Left lung (tissue), 4 donors: ENCODE measurements at regions not wholly inside any gene's neighbourhood (a gene's known extent, or its start where the extent isn't known, plus 50 kb on each side); places are given as distances from the start of the nearest gene placed in this dataset.

Experiments
- ATAC-seq: fragments of 200-7000 bp; cut with Tn5 transposase; one replicate; pipeline ENCODE4 v1.9.1; 2020; ENCODE audit warnings: moderate library complexity
- DNase-seq, 4 donors: peaks; one replicate each; pipeline ENCODE4 v3.0.0-alpha.2; 2013 to 2020
- H3K27ac ChIP-seq, 2 donors: fragments of 200-600 bp; sonication (generic) in 1 of 2; one replicate each; pipeline versions ENCODE4 v1.5.0 to v1.8.0; 2020 to 2021
- H3K27me3 ChIP-seq, 2 donors: fragments of 200-600 bp; sonication (generic) in 1 of 2; one replicate each; pipeline versions ENCODE4 v1.5.0 to v1.8.0; 2020 to 2021
- H3K36me3 ChIP-seq, 2 donors: fragments of 200-600 bp; sonication (generic) in 1 of 2; one replicate each; pipeline versions ENCODE4 v1.5.0 to v1.8.0; 2020 to 2021
- H3K4me1 ChIP-seq, 2 donors: fragments of 200-600 bp; one replicate each; pipeline ENCODE4 v1.8.0; 2021
- H3K4me3 ChIP-seq, 2 donors: fragments of 200-600 bp; sonication (generic) in 1 of 2; one replicate each; pipeline versions ENCODE4 v1.5.0 to v1.8.0; 2020 to 2021; ENCODE audit warnings: mild to moderate bottlenecking in 1 of 2
- H3K9me3 ChIP-seq, 2 donors: fragments of 200-600 bp; sonication (generic) in 1 of 2; one replicate each; pipeline versions ENCODE4 v1.5.0 to v1.8.0; 2020 to 2021
- intact Hi-C, 2 donors: fragments of 100-400 bp; cut with DNase I; formaldehyde crosslinking; loops; one replicate each; pipeline versions ENCODE4 v1.11.2 to v1.14.2; 2022
- TF ChIP-seq, protein P1 (sequence below), 2 donors: fragments of 200-600 bp; sonication (generic) in 1 of 2; IDR thresholded peaks; one replicate each; pipeline versions ENCODE4 v1.5.0 to v1.8.0; 2021; ENCODE audit warnings: antibody characterized with exemption in 2 of 2
- donor health status: DM: no; HTN: yes; CAD: no.
- donor health status: DM: no; HTN: no; CAD: no.

DNA sequence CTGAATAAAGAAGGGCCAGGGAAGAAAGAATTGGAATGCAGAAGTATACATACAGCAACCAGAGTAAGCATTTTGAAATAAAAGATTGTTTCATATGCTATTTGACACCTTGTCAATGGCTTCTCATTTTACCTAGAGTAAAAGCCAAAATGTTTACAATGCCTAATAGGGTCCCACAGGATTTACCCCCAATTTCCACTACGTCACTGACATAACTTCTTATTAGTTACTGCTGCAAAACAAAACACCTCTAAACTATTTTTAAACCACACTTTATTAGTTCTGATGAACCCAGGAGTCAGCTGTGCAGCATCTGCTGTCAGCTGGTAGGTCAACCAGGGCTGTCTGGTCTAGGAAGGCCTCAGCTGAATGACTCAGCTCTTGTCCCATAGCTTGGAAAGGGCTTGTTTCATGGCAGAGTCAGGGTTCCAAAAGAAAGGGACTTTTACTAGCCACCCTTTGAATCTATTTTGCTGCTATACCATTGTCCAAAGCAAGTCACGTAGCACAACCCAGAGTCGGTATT is 945.1 kb downstream of the EPHA3 start:
- Histone ChIP-seq H3K27ac (no peak overlapping the region), H3K4me3 (no peak overlapping the region), H3K9me3 (no peaks in the 10 kb centered on the region), H3K36me3 (no peaks in the 10 kb centered on the region), H3K4me1 (no peaks in the 10 kb centered on the region), H3K27me3 (no peaks in the 10 kb centered on the region)
- ATAC-seq, result no peak
- TF ChIP-seq, protein P1, sequence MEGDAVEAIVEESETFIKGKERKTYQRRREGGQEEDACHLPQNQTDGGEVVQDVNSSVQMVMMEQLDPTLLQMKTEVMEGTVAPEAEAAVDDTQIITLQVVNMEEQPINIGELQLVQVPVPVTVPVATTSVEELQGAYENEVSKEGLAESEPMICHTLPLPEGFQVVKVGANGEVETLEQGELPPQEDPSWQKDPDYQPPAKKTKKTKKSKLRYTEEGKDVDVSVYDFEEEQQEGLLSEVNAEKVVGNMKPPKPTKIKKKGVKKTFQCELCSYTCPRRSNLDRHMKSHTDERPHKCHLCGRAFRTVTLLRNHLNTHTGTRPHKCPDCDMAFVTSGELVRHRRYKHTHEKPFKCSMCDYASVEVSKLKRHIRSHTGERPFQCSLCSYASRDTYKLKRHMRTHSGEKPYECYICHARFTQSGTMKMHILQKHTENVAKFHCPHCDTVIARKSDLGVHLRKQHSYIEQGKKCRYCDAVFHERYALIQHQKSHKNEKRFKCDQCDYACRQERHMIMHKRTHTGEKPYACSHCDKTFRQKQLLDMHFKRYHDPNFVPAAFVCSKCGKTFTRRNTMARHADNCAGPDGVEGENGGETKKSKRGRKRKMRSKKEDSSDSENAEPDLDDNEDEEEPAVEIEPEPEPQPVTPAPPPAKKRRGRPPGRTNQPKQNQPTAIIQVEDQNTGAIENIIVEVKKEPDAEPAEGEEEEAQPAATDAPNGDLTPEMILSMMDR (IDR thresholded peaks at IDR 0.05), result no peak
- intact Hi-C loops, result no loop called here
- no peak for DNase-seq

DNA sequence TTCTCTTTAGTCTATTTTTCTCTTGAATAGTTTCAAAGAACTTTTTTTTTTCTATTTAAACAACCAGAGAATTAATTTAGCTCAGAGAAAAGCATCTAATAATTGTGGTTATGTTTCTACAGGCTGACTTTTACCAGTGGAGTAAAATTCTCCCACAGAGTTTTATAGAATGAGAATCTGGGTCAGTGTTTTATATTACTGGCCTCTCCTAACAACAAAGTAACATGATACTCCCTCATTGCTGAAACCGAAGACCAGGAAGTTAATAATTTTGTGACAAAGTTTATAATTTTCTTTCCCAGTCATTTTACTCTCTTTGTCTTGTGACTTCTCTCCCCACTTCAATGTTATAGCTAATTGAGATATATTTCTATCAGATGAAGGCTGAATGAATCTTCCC is 946.9 kb downstream of the EPHA3 start:
- ATAC-seq, result no peak
- no peaks in the 10 kb centered on the region for H3K4me1 ChIP-seq
- no peaks in the 10 kb centered on the region for H3K9me3 ChIP-seq
- TF ChIP-seq, protein P1 (IDR thresholded peaks at IDR 0.05), result no peak
- H3K36me3 ChIP-seq, result no peaks in the 10 kb centered on the region
- intact Hi-C loops, result no loop called here
- H3K27ac ChIP-seq, result no peak overlapping the region
- DNase-seq, result no peak
- no peak overlapping the region for H3K4me3 ChIP-seq
- no peaks in the 10 kb centered on the region for H3K27me3 ChIP-seq

DNA sequence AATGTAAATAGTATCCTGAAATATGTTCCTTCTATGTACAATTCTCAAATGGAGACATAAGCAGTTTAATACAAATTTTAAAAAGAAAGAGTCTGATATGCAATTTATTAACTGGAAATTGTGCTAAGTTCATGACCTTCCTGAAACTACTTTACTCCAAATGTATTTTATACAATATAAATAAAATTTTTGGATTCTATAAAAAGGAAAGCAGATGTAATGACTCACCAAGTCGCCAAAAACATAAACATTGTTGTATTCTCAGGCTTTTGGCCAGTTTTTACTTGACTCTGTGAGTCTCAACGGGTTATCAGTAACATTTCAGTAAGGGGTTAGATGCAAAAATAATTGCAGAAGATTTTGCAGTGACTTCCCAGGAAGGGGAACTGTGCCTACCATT is 948.2 kb downstream of the EPHA3 start:
- Histone ChIP-seq H3K9me3 (no peaks in the 10 kb centered on the region), H3K4me1 (no peaks in the 10 kb centered on the region), H3K36me3 (no peaks in the 10 kb centered on the region), H3K27ac (no peak overlapping the region), H3K4me3 (no peak overlapping the region), H3K27me3 (no peaks in the 10 kb centered on the region)
- TF ChIP-seq, protein P1 (IDR thresholded peaks at IDR 0.05), result no peak
- intact Hi-C loops, result no loop called here
- ATAC-seq, result no peak
- DNase-seq, result peak in 2 of 4 donors; percentile 73 to 78

DNA sequence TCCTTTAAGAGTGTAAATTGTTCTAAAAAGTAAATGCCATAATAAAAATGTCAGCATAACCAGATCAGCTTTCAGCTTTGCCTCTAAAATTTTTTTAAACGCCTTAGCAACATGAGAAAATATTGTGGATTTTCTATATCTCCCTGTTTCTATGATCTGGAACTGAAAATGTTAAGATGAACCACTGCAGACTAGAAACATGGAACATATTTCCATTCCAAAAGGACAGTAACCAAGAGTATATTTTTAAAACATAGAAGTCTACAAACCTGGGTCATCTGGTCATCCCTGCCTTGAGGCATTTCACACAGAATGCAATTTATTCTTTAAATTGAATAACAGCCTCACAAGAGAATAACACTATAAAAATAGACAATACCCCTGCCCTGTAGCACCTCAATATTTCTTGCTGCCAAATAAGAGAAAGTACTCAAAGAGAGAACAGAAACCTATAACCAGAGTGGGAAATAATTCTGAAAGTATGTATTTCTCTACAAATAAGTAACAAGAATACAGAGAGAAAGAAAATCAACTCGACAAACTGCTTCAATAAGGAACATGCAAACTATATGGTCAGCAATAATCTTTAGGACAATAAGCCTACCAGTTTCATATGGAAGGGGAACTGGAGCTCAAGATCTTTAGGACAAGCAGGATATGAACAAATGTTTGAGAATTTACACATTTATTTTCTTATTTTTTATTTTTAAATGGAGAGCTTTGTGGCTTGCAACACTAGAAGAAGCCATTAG is 949.0 kb downstream of the EPHA3 start:
- no peak for ATAC-seq
- TF ChIP-seq, protein P1 (IDR thresholded peaks at IDR 0.05), result no peak
- no peak overlapping the region for H3K27ac ChIP-seq
- H3K4me3 ChIP-seq, result no peak overlapping the region
- H3K9me3 ChIP-seq, result no peaks in the 10 kb centered on the region
- intact Hi-C loops, result no loop called here
- no peaks in the 10 kb centered on the region for H3K4me1 ChIP-seq
- H3K27me3 ChIP-seq, result no peaks in the 10 kb centered on the region
- no peaks in the 10 kb centered on the region for H3K36me3 ChIP-seq
- DNase-seq, result no peak

DNA sequence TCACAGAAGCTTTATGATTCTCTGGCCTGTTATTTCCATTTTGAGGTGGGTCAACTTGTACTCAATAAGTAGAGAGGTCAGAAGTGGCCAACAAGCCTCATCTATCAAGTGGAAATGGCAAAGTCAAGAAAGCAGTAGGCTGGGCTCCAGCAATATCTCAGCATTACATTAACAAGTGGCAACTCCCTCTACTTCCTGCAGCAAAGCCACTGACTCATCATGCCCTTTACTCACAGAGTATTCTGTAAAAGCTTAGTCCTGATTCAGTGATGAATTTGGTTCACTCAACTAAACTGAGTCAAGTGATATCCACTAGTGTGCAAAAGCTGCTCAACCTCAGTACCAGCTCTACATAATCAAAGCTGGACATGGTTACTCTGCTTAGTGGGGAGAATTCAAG is 954.6 kb downstream of the EPHA3 start:
- TF ChIP-seq, protein P1 (IDR thresholded peaks at IDR 0.05), result no peak
- Histone ChIP-seq H3K4me1 (no peaks in the 10 kb centered on the region), H3K36me3 (no peaks in the 10 kb centered on the region), H3K4me3 (no peak overlapping the region), H3K27ac (no peak overlapping the region), H3K27me3 (no peaks in the 10 kb centered on the region), H3K9me3 (no peaks in the 10 kb centered on the region)
- ATAC-seq (peak; percentile 84), DNase-seq (no peak)
- intact Hi-C loops, result no loop called here
